GM18502 (cell line): ENCODE measurements at regions not wholly inside any gene's neighbourhood (a gene's known extent, or its start where the extent isn't known, plus 50 kb on each side); places are given as distances from the start of the nearest gene placed in this dataset.

Source experiments
- ATAC-seq: cut with Tn5 transposase; IDR thresholded peaks from one replicate; pipeline ENCODE4 v1.9.1; 2021; ENCODE audit warnings: mild to moderate bottlenecking; ENCODE audit not compliant: unreplicated experiment, poor library complexity

GRCh38 chr5:68522863-68523262 lies 307.3 kb downstream of the PIK3R1 start:
- no peak for ATAC-seq

- ATAC-seq, result no peak
Measured at GRCh38 chr5:68528821-68529273, 313.3 kb downstream of the PIK3R1 start.

GRCh38 chr5:68529581-68529980 lies 314.0 kb downstream of the PIK3R1 start:
- no peak for ATAC-seq

DNA sequence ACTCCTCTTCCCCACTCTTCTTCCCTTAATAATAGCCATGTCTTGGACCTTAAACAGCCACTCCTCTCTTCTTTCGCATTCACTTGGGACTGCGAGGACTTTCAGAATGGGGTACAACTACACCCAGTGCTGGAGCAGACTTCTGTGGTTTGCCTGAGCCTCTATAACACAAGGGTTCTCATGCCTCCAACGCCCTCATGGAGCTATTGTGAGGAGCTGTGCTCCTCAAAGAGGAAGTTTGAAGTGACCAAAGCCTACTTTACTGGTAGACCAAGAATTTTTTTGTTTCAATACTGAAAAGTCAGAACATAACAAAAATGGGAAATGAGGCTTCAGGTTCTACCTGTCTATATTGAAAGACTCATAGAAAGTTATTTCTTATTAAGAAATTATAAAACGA lies 316.4 kb downstream of the PIK3R1 start:
- no peak for ATAC-seq

DNA sequence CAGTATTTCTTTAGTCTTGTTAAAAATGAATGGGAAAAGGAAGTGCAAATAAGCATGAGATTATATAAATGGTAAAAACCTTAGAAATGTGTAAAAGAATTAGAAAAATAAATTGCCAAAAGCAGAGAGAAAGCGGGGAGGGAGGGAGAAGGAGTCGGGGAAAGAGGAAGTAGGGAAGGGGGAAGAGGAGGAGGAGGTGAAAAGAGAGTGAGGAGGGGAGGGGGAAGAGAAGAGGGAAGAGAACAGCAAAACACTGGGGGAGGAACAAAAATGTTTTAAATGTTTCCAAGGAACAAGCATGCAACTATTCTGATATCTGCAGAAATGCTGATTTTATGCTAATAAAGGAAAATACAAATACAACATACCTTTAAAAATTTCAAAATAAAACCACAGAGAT lies 317.5 kb downstream of the PIK3R1 start:
- no peak for ATAC-seq

- no peak for ATAC-seq
Measured at GRCh38 chr5:68533571-68534084, 318.1 kb downstream of the PIK3R1 start.

GRCh38 chr5:68534131-68534940 lies 318.8 kb downstream of the PIK3R1 start:
- no peak for ATAC-seq

- ATAC-seq, result no peak
Measured at GRCh38 chr5:68534956-68535520, 319.5 kb downstream of the PIK3R1 start.

- ATAC-seq, result no peak
Measured at GRCh38 chr5:68538814-68539420, 323.4 kb downstream of the PIK3R1 start.

DNA sequence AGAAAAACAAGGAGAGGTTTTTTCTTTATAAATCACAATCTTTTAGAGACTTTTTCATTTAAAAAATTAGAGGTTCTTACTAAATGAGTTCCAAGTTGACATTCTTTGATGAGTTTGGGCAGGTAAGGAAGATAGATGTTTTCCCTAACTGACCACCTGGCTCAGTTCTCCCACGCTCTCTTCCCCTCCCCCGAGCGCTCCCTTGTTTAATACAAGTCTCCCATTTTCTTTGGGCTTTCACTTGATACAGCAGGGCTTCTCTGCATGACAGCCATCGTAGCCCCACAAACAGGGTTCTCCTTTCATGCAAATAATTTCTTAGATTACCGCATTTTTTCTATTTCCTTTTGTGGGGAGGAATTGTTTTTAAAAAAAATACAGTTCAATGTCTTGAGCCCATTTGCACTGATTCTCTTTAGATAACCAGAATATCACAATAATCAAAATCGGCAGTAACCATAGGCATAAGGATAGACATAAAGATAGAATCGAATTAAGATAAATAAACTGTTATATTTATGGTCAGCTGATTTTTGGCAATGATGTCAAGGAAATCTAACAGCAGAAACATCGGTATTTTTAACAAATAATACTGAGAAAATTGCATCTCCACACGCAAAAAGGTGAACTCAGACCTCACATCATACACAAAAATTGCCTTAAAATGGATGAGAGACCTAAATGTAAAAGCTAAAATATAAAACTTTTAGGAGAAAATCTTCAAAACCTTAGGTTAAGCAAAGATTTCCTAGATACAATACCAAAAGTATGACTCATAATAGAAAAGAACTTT lies 325.4 kb downstream of the PIK3R1 start:
- ATAC-seq, result no peak

GRCh38 chr5:68542207-68542606 lies 326.7 kb downstream of the PIK3R1 start:
- ATAC-seq, result no peak

GRCh38 chr5:68543212-68543611 lies 327.7 kb downstream of the PIK3R1 start:
- no peak for ATAC-seq

DNA sequence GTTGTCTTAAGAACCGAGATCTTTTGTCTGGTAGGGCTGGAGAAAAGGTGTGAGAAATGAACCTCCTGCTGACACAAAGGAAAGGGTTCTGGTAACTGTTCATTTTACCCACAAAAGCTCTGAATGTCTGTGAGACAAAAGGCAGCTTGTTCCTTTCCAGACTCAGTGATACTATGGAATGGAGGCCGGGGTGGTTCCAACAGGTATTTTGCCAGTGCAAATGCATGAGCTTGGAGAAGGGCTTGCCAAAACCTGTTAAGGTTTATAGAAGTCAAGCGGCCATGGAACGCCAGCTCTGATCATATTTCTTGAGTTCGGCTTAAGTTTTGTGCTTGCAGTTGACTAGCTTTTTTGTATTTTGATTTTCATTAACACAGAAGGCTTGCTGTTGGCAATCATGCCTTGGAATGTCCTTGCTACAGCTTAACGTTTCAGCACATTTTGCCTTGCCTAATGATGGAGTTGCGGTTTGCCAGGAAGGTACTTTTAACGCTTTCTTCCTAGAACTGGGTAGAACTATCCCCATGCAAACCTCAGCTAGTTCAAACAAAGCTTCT lies 328.6 kb downstream of the PIK3R1 start:
- ATAC-seq, result no peak

DNA sequence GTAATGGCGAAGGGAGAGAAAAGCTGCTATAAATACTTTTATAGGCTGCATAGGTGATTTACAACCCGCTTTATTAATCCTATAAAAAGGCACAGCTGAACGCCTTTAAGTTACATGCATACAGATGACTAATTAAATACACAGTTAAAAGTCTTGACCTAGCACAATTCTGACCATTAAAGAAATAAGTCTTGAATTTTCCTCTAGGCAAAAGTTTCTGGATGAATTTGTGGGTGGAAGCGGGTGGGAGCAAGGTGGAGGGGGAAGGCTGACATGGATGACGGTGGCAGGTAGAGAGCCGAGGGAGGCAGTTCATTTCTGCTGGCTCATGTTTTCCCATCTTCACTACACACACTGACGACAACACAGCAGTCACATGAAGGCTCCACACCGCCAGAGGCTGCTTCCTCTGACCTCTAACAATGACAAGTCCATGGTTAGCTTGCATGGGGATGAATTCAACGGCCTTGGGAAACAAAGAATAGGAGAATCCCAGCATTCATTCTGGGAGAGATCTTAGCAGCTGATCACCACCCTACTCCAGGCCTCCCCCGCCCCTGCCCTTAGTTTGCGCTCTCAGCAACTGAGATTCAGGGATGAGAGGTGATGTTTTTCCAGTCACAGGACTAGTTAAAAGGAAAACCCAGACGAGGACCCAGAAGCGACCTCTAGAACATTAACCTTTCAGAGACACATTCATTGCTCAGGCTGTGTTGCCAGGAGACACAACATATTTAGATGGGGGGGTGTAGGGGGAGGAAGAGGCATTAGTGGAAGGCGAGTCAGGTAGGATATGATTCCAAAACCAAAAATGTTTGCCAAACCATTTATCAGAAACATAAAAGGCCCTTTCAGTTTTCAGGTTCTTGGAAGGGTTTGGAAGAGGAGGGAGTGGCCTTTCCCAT lies 329.3 kb downstream of the PIK3R1 start:
- no peak for ATAC-seq

DNA sequence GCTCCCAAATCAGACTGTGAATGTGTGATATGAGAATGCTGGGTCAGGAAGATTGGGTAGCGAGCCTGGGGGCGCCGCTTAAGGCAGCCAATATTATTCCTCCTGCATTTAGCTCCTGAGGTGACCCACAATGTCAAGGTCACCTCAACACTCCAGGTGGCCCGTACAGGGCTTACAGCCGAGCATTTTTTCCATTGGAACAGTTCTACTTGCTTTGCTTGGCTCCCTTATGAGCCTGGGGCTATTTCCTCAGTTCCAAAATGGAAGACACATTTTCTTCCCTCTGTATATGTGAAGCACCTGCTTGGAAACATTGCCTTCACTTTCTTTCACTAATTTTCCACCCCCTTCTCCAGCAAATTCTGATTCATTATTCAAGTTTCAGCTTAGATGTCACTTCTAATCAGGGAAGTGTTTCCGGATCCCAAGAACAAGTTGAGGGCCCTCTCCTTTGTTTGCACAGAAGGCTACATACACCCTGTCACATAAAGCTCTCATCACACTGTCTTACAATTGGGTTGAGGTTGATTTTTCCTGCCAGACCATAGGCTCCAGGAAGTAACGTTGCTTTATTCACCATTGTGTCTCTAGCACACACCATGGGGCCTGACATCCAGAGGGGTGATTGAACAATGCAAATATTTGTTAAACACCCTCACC lies 330.2 kb downstream of the PIK3R1 start:
- no peak for ATAC-seq

DNA sequence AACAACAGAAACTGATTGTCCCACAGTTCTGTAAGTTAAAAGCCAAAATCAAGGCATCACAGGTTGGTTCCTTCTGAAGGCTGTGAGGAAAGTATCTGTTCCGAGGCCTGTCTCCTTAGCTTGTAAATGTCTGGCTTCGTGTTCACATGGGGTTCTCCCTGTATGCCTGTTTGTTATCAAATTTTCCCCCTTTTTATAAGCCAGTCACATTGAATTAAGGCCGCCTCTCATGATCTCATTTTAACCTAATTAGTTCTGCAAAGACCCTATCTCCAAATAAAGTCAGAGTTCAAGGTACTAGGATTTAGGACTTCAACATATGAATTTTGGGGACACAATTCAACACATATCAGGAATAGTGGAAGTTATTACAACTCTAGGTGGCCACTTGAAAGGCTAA lies 331.5 kb downstream of the PIK3R1 start:
- no peak for ATAC-seq

GRCh38 chr5:68547622-68548021 lies 332.1 kb downstream of the PIK3R1 start:
- ATAC-seq, result no peak

GRCh38 chr5:68548959-68549676 lies 333.6 kb downstream of the PIK3R1 start:
- ATAC-seq, result no peak
